DND-41 (cell line): ENCODE measurements at regions not wholly inside any gene's neighbourhood (a gene's known extent, or its start where the extent isn't known, plus 50 kb on each side); places are given as distances from the start of the nearest gene placed in this dataset.

ENCODE experiments used
- ATAC-seq: fragments of 200-7000 bp; cut with Tn5 transposase; 3 replicates; pipeline ENCODE4 v1.9.1; 2021; ENCODE audit warnings: low read depth; ENCODE audit not compliant: insufficient read depth
- DNase-seq: peaks from one replicate; pipeline ENCODE4 v3.0.0-alpha.2; 2020
- H2AFZ ChIP-seq: 2 replicates; pipeline ENCODE4 v1.6.0; 2012; ENCODE audit warnings: low read depth, low read length
- H3K27ac ChIP-seq: 2 replicates; pipeline ENCODE4 v1.5.1; 2012; ENCODE audit warnings: low read length, inconsistent platforms
- H3K27me3 ChIP-seq: fragments of 200-600 bp; sonication (generic); 2 replicates; pipeline ENCODE4 v1.6.0; 2012; ENCODE audit warnings: low read length, mild to moderate bottlenecking, inconsistent platforms; ENCODE audit not compliant: insufficient read depth, poor library complexity
- H3K36me3 ChIP-seq: 2 replicates; pipeline ENCODE4 v1.5.1; 2012; ENCODE audit warnings: low read length, inconsistent platforms; ENCODE audit not compliant: insufficient read depth
- H3K4me1 ChIP-seq: 2 replicates; pipeline ENCODE4 v1.5.1; 2012; ENCODE audit warnings: mild to moderate bottlenecking, low read length; ENCODE audit not compliant: insufficient read depth
- H3K4me2 ChIP-seq: 2 replicates; pipeline ENCODE4 v1.6.0; 2012; ENCODE audit warnings: mild to moderate bottlenecking, moderate library complexity, low read length, inconsistent platforms; ENCODE audit not compliant: insufficient read depth
- H3K4me3 ChIP-seq, 2 experiments: fragments of 200-600 bp in 1 of 2; shearing (Covaris generic) in 1 of 2; 2 replicates each; pipeline ENCODE4 v1.5.1; 2012 to 2016; ENCODE audit warnings: inconsistent platforms in 2 of 2, low read length in 2 of 2, mild to moderate bottlenecking in 2 of 2, low read depth in 1 of 2, moderate library complexity in 1 of 2
- H3K79me2 ChIP-seq: 2 replicates; pipeline ENCODE4 v1.6.0; 2012; ENCODE audit warnings: low read length, inconsistent platforms; ENCODE audit not compliant: insufficient read depth
- H3K9ac ChIP-seq: 2 replicates; pipeline ENCODE4 v1.6.0; 2012; ENCODE audit warnings: low read depth, mild to moderate bottlenecking, inconsistent platforms, low read length, moderate library complexity
- H3K9me3 ChIP-seq: 2 replicates; pipeline ENCODE4 v1.5.1; 2012; ENCODE audit warnings: low read length, moderate library complexity, mild to moderate bottlenecking, inconsistent platforms; ENCODE audit not compliant: insufficient read depth, severe bottlenecking
- H4K20me1 ChIP-seq: 2 replicates; pipeline ENCODE4 v1.6.0; 2012; ENCODE audit warnings: low read length; ENCODE audit not compliant: insufficient read depth
- EZH2 ChIP-seq: IDR thresholded peaks from 3 replicates; pipeline ENCODE4 v1.6.1; 2012; ENCODE audit warnings: borderline replicate concordance, low read depth, mild to moderate bottlenecking, moderate library complexity, low read length, inconsistent platforms; ENCODE audit not compliant: severe bottlenecking
- TF ChIP-seq, protein P1 (sequence below): IDR thresholded peaks from 2 replicates; pipeline ENCODE4 v1.5.1; 2012; ENCODE audit warnings: borderline replicate concordance, low read length, moderate library complexity, mild to moderate bottlenecking; ENCODE audit not compliant: poor library complexity, severe bottlenecking; ENCODE audit errors: extremely low read depth

DNA sequence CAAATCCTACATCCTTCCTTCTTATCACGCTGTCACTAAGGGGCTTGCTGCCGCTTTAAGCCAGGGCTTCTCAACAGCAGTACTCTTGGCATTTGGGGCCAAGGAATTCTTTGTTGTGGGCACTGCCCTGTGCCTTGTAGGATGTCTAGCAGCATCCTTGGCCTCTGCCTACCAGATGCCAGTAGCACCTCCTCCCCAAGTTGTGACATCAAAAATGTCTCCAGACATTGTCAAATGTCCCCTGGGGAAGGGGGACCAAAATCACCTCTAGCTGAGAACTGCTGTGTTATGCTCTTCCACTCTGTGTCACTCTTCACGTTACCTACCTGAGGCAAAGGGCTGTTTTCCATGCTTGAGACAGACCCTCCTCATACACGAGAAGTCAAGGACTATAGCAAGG lies 400.3 kb upstream of the POU3F1 start:
- no peak for ATAC-seq
- Histone ChIP-seq H3K4me3 (no peak overlapping the region), H4K20me1 (no peaks in the 10 kb centered on the region), H3K4me2 (no peak overlapping the region), H3K36me3 (no peaks in the 10 kb centered on the region), H3K4me1 (no peaks in the 10 kb centered on the region), H2AFZ (no peak overlapping the region), H3K27me3 (peaks cover 5% of the 10 kb centered on the region), H3K9me3 (no peaks in the 10 kb centered on the region), H3K79me2 (no peaks in the 10 kb centered on the region), H3K27ac (no peak overlapping the region), H3K9ac (no peak overlapping the region)
- no peak for DNase-seq
- TF ChIP-seq, protein P1, sequence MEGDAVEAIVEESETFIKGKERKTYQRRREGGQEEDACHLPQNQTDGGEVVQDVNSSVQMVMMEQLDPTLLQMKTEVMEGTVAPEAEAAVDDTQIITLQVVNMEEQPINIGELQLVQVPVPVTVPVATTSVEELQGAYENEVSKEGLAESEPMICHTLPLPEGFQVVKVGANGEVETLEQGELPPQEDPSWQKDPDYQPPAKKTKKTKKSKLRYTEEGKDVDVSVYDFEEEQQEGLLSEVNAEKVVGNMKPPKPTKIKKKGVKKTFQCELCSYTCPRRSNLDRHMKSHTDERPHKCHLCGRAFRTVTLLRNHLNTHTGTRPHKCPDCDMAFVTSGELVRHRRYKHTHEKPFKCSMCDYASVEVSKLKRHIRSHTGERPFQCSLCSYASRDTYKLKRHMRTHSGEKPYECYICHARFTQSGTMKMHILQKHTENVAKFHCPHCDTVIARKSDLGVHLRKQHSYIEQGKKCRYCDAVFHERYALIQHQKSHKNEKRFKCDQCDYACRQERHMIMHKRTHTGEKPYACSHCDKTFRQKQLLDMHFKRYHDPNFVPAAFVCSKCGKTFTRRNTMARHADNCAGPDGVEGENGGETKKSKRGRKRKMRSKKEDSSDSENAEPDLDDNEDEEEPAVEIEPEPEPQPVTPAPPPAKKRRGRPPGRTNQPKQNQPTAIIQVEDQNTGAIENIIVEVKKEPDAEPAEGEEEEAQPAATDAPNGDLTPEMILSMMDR, result no peak
- TF ChIP-seq EZH2, result no peak

DNA sequence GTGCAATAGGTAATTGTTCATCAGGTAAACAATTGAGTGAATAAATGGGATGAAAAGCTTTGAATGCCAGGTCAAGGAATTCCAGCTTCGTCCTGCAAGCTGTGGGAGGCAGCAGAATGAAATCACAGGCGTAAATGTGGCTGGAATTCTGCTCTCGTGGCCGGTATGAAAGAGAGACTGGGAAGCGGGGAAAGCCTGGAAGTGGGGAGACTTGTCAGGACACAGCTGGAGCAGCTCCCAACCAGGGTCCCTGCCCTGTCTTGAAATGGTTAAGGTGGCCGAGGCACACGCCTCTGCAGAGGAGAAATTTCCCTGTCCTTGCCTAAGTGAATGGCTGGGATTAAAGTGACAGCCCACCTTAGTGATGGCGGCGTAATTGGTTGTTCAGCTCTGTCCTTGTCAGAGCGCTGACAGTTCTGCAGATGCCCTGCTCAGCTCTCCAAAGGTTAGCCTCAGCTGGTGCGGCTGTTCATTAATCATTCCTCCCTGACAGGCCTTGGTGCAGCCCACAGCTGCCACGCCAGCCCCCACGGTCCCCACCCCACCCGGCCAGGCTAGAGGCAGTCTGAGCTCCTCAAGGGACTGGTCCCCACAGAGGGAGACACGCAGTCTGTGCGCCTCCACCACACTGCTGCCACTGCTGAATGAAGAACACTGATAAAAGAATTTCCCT lies 398.3 kb upstream of the POU3F1 start:
- Histone ChIP-seq H3K79me2 (no peaks in the 10 kb centered on the region), H3K4me2 (no peak overlapping the region), H3K9ac (no peak overlapping the region), H3K9me3 (peaks cover 8% of the 10 kb centered on the region), H3K27me3 (no peaks in the 10 kb centered on the region), H3K36me3 (no peaks in the 10 kb centered on the region), H2AFZ (no peak overlapping the region), H3K27ac (no peak overlapping the region), H3K4me3 (no peak overlapping the region), H3K4me1 (no peaks in the 10 kb centered on the region), H4K20me1 (no peaks in the 10 kb centered on the region)
- ATAC-seq, result no peak
- TF ChIP-seq EZH2, result no peak
- TF ChIP-seq, protein P1, result no peak
- no peak for DNase-seq

DNA sequence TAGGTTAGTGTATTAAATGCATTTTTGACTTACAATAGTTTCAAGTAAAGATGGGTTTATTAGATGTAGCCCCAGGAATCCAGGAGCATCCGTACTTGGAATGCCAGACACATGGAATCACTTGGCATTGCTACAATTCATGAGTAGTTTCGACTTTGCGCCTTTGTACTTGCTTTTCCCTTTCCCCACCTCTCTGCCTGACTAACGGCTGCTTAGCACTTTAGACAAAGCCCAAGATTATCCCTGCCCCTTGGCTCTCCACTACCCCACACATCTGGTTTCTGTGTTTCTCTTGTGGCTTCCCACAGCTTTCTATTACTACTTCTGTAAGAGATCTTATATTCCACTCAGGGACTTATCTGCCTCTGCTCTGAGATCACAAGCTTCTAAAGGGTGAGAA lies 397.7 kb upstream of the POU3F1 start:
- no peak for ATAC-seq
- TF ChIP-seq, protein P1, result no peak
- TF ChIP-seq EZH2, result no peak
- Histone ChIP-seq H3K36me3 (no peaks in the 10 kb centered on the region), H3K27ac (no peak overlapping the region), H3K4me3 (no peak overlapping the region), H4K20me1 (no peaks in the 10 kb centered on the region), H3K4me2 (no peak overlapping the region), H3K9ac (no peak overlapping the region), H3K4me1 (no peaks in the 10 kb centered on the region), H2AFZ (no peak overlapping the region), H3K27me3 (no peaks in the 10 kb centered on the region), H3K79me2 (no peaks in the 10 kb centered on the region), H3K9me3 (peaks cover 8% of the 10 kb centered on the region)
- no peak for DNase-seq
